ENCODE measurements at regions not wholly inside any gene's neighbourhood (a gene's known extent, or its start where the extent isn't known, plus 50 kb on each side); places are given as distances from the start of the nearest gene placed in this dataset.

- TF ChIP-seq POU2F2 (IDR thresholded peaks at IDR 0.05; ENCODE audit: borderline replicate concordance, low read depth, low read length) (no peak), NR2C1 (IDR thresholded peaks at IDR 0.05) (no peak), NR2F1 (conservative IDR thresholded peaks at IDR 0.05) (no peak), YY1 (IDR thresholded peaks at IDR 0.05; ENCODE audit: low read depth, low read length) (no peak)
Measured at GRCh38 chr18:41809652-41810051, 145.4 kb upstream of the PIK3C3 start (continued).

GRCh38 chr18:41805341-41805740 lies 149.7 kb upstream of the PIK3C3 start:
- H3K27me3 ChIP-seq (replicated peaks in 1 of 2; ENCODE audit: control insufficient read depth in 2 of 2, insufficient read depth in 2 of 2, low read length in 1 of 2), result no peaks in the 10 kb centered on the region
- ChIA-PET POLR2A (no interaction called here), CTCF (no interaction called here), RAD21 (ENCODE audit: unreplicated experiment) (no interaction called here), SMC1A (ENCODE audit: uncharacterized antibody, unreplicated experiment) (no interaction called here)
- H3K4me3 ChIP-seq, result no peak overlapping the region
- H3K9me3 ChIP-seq (replicated peaks; ENCODE audit: control insufficient read depth, insufficient read depth, low read length), result no peaks in the 10 kb centered on the region
- 4% methylated on average over 3 of the region's 3 CpGs for WGBS (ENCODE audit: insufficient coverage, insufficient replicate concordance, low lambda C conversion rate, missing lambda C conversion rate)
- no peak overlapping the region for H3K9ac ChIP-seq (ENCODE audit: control insufficient read depth, insufficient read depth, low read length)
- no peak overlapping the region for H2AFZ ChIP-seq (ENCODE audit: control insufficient read depth, low read depth, low read length)
- no TSS peak for BruUV-seq (replicated peaks)
- DNase-seq (ENCODE audit: low read depth, low spot score), result no peak
- no peak overlapping the region for H3K4me2 ChIP-seq (ENCODE audit: control insufficient read depth, insufficient read depth)
- TF ChIP-seq ZNF384 (IDR thresholded peaks at IDR 0.05; ENCODE audit: borderline replicate concordance, low read depth, low read length) (no peak), CHD1 (IDR thresholded peaks at IDR 0.05; ENCODE audit: low read depth, low read length) (no peak), CHD2 (IDR thresholded peaks at IDR 0.05; ENCODE audit: borderline replicate concordance, low read depth, low read length) (no peak), SREBF1 (IDR thresholded peaks at IDR 0.05; ENCODE audit: low read length) (no peak), ZNF24 (IDR thresholded peaks at IDR 0.05) (no peak), CBX3 (IDR thresholded peaks at IDR 0.05; ENCODE audit: borderline replicate concordance, low read depth) (no peak), ESRRA (IDR thresholded peaks at IDR 0.05; ENCODE audit: low read length) (no peak), ATF2 (IDR thresholded peaks at IDR 0.05; ENCODE audit: low read length) (no peak), WRNIP1 (IDR thresholded peaks at IDR 0.05; ENCODE audit: borderline replicate concordance, low read depth, low read length) (no peak)
- H3K27ac ChIP-seq (ENCODE audit: control insufficient read depth, insufficient read depth), result no peak overlapping the region
- no peak for FAIRE-seq
- H4K20me1 ChIP-seq (ENCODE audit: control insufficient read depth, insufficient read depth), result no peaks in the 10 kb centered on the region
- no peaks in the 10 kb centered on the region for H3K79me2 ChIP-seq (ENCODE audit: control insufficient read depth, insufficient read depth, low read length)
- no peaks in the 10 kb centered on the region for H3K36me3 ChIP-seq (ENCODE audit: control insufficient read depth in 2 of 2, insufficient read depth in 2 of 2, low read length in 1 of 2)
- in situ Hi-C loops (cut with MboI), result no loop called here
- ATAC-seq, result no peak
- H3K4me1 ChIP-seq (ENCODE audit: control insufficient read depth, insufficient read depth, low read length), result no peaks in the 10 kb centered on the region
- intact Hi-C loops (cut with micrococcal nuclease; ENCODE audit: unreplicated experiment), result no loop called here

Measured in GM12878 (cell line).